HEK293 (cell line): ENCODE measurements at regions not wholly inside any gene's neighbourhood (a gene's known extent, or its start where the extent isn't known, plus 50 kb on each side); places are given as distances from the start of the nearest gene placed in this dataset.

Experiments used
- CTCF ChIA-PET: fragments of 350-600 bp; formaldehyde crosslinking; extraction: SDS; loops from one replicate; lab custom pipeline; 2021; ENCODE audit warnings: antibody characterized with exemption; lab: Yijun Ruan, JAX
- POLR2A ChIA-PET: fragments of 300-600 bp; formaldehyde crosslinking; extraction: SDS; loops from one replicate; lab custom pipeline; 2020; ENCODE audit warnings: antibody characterized with exemption, inconsistent platforms; lab: Yijun Ruan, JAX
- H3K27ac ChIP-seq: fragments of 200-500 bp; sonication (Bioruptor generic); 2 replicates; pipeline ENCODE4 v1.5.1; 2014; ENCODE audit warnings: low read depth, low read length, control low read depth, inconsistent platforms; ENCODE audit errors: extremely low read depth
- H3K36me3 ChIP-seq, 2 experiments: fragments of 200-500 bp in 1 of 2; sonication (Bioruptor generic) in 1 of 2; 1 replicate in 1 of 2; 2 replicates in 1 of 2; pipeline ENCODE4 v1.5.1; 2014 to 2017; ENCODE audit warnings: inconsistent platforms in 2 of 2, low read length in 2 of 2; ENCODE audit not compliant: control insufficient read depth in 2 of 2, insufficient read depth in 1 of 2
- H3K4me1 ChIP-seq: fragments of 200-500 bp; sonication (Bioruptor generic); 2 replicates; pipeline ENCODE4 v1.5.1; 2014; ENCODE audit warnings: mild to moderate bottlenecking, low read length, inconsistent platforms; ENCODE audit not compliant: control insufficient read depth, insufficient read depth
- H3K4me3 ChIP-seq: 2 replicates; pipeline ENCODE4 v1.5.1; 2011; ENCODE audit warnings: low read depth, mild to moderate bottlenecking, control low read depth, low read length, moderate library complexity
- H3K9me3 ChIP-seq: fragments of 200-500 bp; sonication (Bioruptor generic); 2 replicates; pipeline ENCODE4 v1.5.1; 2014; ENCODE audit warnings: low read depth, low read length, inconsistent platforms; ENCODE audit not compliant: control insufficient read depth, insufficient read depth
- GFI1B ChIP-seq: fragments of 450-650 bp; formaldehyde crosslinking; IDR thresholded peaks from 2 replicates; pipeline ENCODE4 v1.5.1; 2016; ENCODE audit warnings: missing biosample characterization, missing genetic modification characterization
- IKZF3 ChIP-seq: fragments of 450-650 bp; IDR thresholded peaks from 2 replicates; pipeline ENCODE4 v1.5.0; 2018; ENCODE audit warnings: missing biosample characterization, mild to moderate bottlenecking, missing genetic modification characterization, moderate library complexity
- PRDM1 ChIP-seq: fragments of 450-650 bp; formaldehyde crosslinking; IDR thresholded peaks from 2 replicates; pipeline ENCODE4; 2016; ENCODE audit warnings: missing biosample characterization, missing genetic modification characterization
- PRDM4 ChIP-seq: fragments of 450-650 bp; formaldehyde crosslinking; IDR thresholded peaks from 2 replicates; pipeline ENCODE4 v1.5.1; 2017; ENCODE audit warnings: missing biosample characterization, missing genetic modification characterization
- TCF7L2 ChIP-seq: IDR thresholded peaks from 2 replicates; pipeline ENCODE4 v1.6.1; 2011; ENCODE audit warnings: low read depth, mild to moderate bottlenecking, inconsistent platforms, low read length, moderate library complexity, borderline replicate concordance
- TSHZ1 ChIP-seq: fragments of 450-650 bp; formaldehyde crosslinking; IDR thresholded peaks from 2 replicates; pipeline ENCODE4 v1.5.1; 2016; ENCODE audit warnings: missing biosample characterization, missing genetic modification characterization, borderline replicate concordance
- ZNF114 ChIP-seq: fragments of 450-650 bp; formaldehyde crosslinking; IDR thresholded peaks from 2 replicates; pipeline ENCODE4 v1.5.0; 2017; ENCODE audit warnings: missing biosample characterization, missing genetic modification characterization
- ZNF184 ChIP-seq: fragments of 450-650 bp; IDR thresholded peaks from 2 replicates; pipeline ENCODE4 v1.5.1; 2018; ENCODE audit warnings: missing biosample characterization, mild to moderate bottlenecking, missing genetic modification characterization
- ZNF211 ChIP-seq: fragments of 450-650 bp; formaldehyde crosslinking; IDR thresholded peaks from 2 replicates; pipeline ENCODE4 v1.5.1; 2016; ENCODE audit warnings: low read depth, missing biosample characterization, missing genetic modification characterization
- ZNF221 ChIP-seq: fragments of 450-650 bp; formaldehyde crosslinking; IDR thresholded peaks from 2 replicates; pipeline ENCODE4 v1.5.1; 2017; ENCODE audit warnings: missing biosample characterization, missing genetic modification characterization, borderline replicate concordance
- ZNF404 ChIP-seq: fragments of 450-650 bp; formaldehyde crosslinking; IDR thresholded peaks from 2 replicates; pipeline ENCODE4 v1.5.1; 2017; ENCODE audit warnings: missing biosample characterization, missing genetic modification characterization
- ZNF624 ChIP-seq: fragments of 450-650 bp; formaldehyde crosslinking; IDR thresholded peaks from 2 replicates; pipeline ENCODE4 v1.5.1; 2017; ENCODE audit warnings: missing biosample characterization, missing genetic modification characterization
- ZNF837 ChIP-seq: fragments of 450-650 bp; formaldehyde crosslinking; IDR thresholded peaks from 2 replicates; pipeline ENCODE4 v1.5.1; 2016; ENCODE audit warnings: missing biosample characterization, missing genetic modification characterization
- ZSCAN5A ChIP-seq: fragments of 450-650 bp; formaldehyde crosslinking; IDR thresholded peaks from 2 replicates; pipeline ENCODE4 v1.5.1; 2016; ENCODE audit warnings: missing biosample characterization, missing genetic modification characterization
- TF ChIP-seq, protein P1 (sequence below): fragments of 450-650 bp; formaldehyde crosslinking; IDR thresholded peaks from 2 replicates; pipeline ENCODE4 v1.5.1; 2016; ENCODE audit warnings: missing biosample characterization, missing genetic modification characterization, borderline replicate concordance
- TF ChIP-seq, protein P2 (sequence below): fragments of 450-650 bp; formaldehyde crosslinking; IDR thresholded peaks from 2 replicates; pipeline ENCODE4 v1.5.1; 2017; ENCODE audit warnings: missing biosample characterization, missing genetic modification characterization

DNA sequence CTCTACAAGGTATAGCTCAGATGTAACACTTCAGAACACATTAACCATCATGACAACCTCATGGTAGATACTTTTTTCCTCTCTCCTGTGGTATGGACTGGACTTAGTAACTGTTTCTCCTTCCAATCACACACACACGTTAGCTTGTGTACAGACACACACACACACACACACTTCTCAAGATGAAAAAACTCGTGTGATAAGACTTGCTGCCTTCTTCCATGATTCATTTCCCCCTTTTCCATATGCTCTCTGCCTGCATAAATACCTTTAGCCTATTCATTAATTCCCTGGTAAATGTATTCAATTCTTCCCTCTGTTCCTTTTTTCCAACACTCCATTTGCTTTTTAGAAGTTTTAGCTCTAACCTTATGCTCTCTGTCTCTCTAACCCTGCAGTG lies 118.9 kb upstream of the TANK start (continued):
- TF ChIP-seq ZSCAN5A (tag by site-specific recombination) (no peak), ZNF624 (tag by site-specific recombination) (no peak), ZNF221 (no peak), ZNF184 (tag by site-specific recombination) (no peak)

- no peaks in the 10 kb centered on the region for H3K36me3 ChIP-seq
- no peaks in the 10 kb centered on the region for H3K9me3 ChIP-seq
- no peak overlapping the region for H3K27ac ChIP-seq
- H3K4me1 ChIP-seq: no peaks in the 10 kb centered on the region
- TF ChIP-seq ZNF404 (no peak), PRDM4 (tag by site-specific recombination) (no peak), ZNF114 (no peak)
- POLR2A ChIA-PET: no interaction called here
- no peak overlapping the region for H3K4me3 ChIP-seq
- CTCF ChIA-PET: interaction anchor here (0.6 to 0.9 kb wide), 2 partner anchors 21 to 998 kb away, joined by 3 to 4 read pairs; no protein-coding TSS in a partner anchor
Observed at GRCh38 chr2:161042990-161043625, 117.1 kb upstream of the TANK start.

DNA sequence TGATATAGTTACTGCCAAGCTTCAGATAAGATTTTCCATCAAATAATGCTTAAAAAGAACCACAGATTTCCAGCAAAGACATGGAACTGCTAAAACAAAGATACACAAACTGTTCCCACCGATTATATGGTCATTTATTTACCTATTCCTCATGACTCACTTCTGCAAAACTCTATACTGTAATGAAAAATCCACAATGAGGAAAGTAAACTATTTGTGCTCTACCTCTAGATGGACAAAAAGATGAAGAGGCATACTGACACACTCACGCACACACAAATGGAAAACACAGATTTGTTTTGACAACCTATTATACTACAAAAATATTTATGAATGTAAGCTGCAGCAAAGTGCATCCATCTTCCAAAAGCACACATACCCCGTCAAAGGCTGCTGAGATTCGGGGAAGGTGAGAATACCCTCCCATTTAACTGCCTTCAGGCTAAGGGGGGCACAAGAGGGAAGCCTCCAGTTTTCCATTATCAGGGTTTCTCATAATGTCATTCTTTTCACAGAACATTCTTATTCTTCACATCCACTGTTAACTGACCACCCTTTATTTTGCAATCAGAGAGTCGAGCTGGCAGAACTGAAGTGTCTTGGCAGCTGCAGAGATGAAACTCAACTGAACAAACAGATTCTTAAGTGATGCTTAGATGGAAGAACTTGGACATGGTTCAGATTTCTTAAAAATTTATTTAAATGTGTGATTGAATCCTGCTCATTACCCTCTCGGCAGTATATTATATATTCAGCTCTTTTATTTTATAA lies 115.9 kb upstream of the TANK start:
- no peaks in the 10 kb centered on the region for H3K36me3 ChIP-seq
- H3K9me3 ChIP-seq: no peaks in the 10 kb centered on the region
- no peak overlapping the region for H3K27ac ChIP-seq
- no peak overlapping the region for H3K4me3 ChIP-seq
- POLR2A ChIA-PET: no interaction called here
- CTCF ChIA-PET: interaction anchor here (0.6 to 1.7 kb wide), 2 partner anchors 19 to 1000 kb away, joined by 4 read pairs; no protein-coding TSS in a partner anchor
- H3K4me1 ChIP-seq: no peaks in the 10 kb centered on the region
- TF ChIP-seq PRDM1: no peak
- TF ChIP-seq TCF7L2: no peak
- TF ChIP-seq ZNF211 (tag by site-specific recombination): no peak
- TF ChIP-seq, protein P1, sequence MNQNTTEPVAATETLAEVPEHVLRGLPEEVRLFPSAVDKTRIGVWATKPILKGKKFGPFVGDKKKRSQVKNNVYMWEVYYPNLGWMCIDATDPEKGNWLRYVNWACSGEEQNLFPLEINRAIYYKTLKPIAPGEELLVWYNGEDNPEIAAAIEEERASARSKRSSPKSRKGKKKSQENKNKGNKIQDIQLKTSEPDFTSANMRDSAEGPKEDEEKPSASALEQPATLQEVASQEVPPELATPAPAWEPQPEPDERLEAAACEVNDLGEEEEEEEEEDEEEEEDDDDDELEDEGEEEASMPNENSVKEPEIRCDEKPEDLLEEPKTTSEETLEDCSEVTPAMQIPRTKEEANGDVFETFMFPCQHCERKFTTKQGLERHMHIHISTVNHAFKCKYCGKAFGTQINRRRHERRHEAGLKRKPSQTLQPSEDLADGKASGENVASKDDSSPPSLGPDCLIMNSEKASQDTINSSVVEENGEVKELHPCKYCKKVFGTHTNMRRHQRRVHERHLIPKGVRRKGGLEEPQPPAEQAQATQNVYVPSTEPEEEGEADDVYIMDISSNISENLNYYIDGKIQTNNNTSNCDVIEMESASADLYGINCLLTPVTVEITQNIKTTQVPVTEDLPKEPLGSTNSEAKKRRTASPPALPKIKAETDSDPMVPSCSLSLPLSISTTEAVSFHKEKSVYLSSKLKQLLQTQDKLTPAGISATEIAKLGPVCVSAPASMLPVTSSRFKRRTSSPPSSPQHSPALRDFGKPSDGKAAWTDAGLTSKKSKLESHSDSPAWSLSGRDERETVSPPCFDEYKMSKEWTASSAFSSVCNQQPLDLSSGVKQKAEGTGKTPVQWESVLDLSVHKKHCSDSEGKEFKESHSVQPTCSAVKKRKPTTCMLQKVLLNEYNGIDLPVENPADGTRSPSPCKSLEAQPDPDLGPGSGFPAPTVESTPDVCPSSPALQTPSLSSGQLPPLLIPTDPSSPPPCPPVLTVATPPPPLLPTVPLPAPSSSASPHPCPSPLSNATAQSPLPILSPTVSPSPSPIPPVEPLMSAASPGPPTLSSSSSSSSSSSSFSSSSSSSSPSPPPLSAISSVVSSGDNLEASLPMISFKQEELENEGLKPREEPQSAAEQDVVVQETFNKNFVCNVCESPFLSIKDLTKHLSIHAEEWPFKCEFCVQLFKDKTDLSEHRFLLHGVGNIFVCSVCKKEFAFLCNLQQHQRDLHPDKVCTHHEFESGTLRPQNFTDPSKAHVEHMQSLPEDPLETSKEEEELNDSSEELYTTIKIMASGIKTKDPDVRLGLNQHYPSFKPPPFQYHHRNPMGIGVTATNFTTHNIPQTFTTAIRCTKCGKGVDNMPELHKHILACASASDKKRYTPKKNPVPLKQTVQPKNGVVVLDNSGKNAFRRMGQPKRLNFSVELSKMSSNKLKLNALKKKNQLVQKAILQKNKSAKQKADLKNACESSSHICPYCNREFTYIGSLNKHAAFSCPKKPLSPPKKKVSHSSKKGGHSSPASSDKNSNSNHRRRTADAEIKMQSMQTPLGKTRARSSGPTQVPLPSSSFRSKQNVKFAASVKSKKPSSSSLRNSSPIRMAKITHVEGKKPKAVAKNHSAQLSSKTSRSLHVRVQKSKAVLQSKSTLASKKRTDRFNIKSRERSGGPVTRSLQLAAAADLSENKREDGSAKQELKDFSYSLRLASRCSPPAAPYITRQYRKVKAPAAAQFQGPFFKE (tag by site-specific recombination): no peak
- no peak for TF ChIP-seq TSHZ1 (tag by site-specific recombination)
- TF ChIP-seq IKZF3 (tag by site-specific recombination): no peak
- TF ChIP-seq GFI1B: no peak
- TF ChIP-seq, protein P2, sequence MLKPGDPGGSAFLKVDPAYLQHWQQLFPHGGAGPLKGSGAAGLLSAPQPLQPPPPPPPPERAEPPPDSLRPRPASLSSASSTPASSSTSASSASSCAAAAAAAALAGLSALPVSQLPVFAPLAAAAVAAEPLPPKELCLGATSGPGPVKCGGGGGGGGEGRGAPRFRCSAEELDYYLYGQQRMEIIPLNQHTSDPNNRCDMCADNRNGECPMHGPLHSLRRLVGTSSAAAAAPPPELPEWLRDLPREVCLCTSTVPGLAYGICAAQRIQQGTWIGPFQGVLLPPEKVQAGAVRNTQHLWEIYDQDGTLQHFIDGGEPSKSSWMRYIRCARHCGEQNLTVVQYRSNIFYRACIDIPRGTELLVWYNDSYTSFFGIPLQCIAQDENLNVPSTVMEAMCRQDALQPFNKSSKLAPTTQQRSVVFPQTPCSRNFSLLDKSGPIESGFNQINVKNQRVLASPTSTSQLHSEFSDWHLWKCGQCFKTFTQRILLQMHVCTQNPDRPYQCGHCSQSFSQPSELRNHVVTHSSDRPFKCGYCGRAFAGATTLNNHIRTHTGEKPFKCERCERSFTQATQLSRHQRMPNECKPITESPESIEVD (tag by site-specific recombination): no peak
- no peak for TF ChIP-seq ZNF837 (tag by site-specific recombination)
